HCT116 (cell line): ENCODE measurements at regions not wholly inside any gene's neighbourhood (a gene's known extent, or its start where the extent isn't known, plus 50 kb on each side); places are given as distances from the start of the nearest gene placed in this dataset.

Experiments used
- ATAC-seq: fragments of 200-7000 bp; cut with Tn5 transposase; 2 replicates; pipeline ENCODE4 v1.9.1; 2020; ENCODE audit warnings: mild to moderate bottlenecking, moderate library complexity
- BruUV-seq: library from RNA; stranded (reverse); fragments of 400-500 nt; replicated peaks from 2 replicates; lab custom pipeline; 2021; lab: Mats Ljungman, UMichigan
- CTCF ChIA-PET: fragments of 300-600 bp; sonication (Branson Sonifier 250); formaldehyde crosslinking; loops from one replicate; lab custom pipeline; 2021; ENCODE audit warnings: antibody characterized with exemption; lab: Charles Lee
- POLR2A ChIA-PET: fragments of 300-600, 350-600 bp; sonication (Branson Sonifier 250); formaldehyde crosslinking; loops from one replicate; lab custom pipeline; 2021; ENCODE audit warnings: antibody characterized with exemption; lab: Charles Lee
- RAD21 ChIA-PET, 2 experiments: fragments of 300-600 bp; sonication (Branson Sonifier 250); formaldehyde crosslinking; loops; one replicate each; lab custom pipeline; 2023; ENCODE audit warnings: low total read pairs in 2 of 2; ENCODE audit not compliant: uncharacterized antibody in 2 of 2, unreplicated experiment in 2 of 2, low non-redundant PET in 1 of 2; lab: Charles Lee
- DNase-seq: peaks from one replicate; pipeline ENCODE4 v3.0.0-alpha.2; 2010; ENCODE audit warnings: low read depth, low spot score
- H2AFZ ChIP-seq: fragments of 200-600 bp; shearing (Covaris generic), sonication (generic); 2 replicates; pipeline ENCODE4 v1.6.1; 2017; ENCODE audit warnings: low read depth, mixed run types, mixed read lengths, antibody characterized with exemption, low read length; ENCODE audit not compliant: poor library complexity, severe bottlenecking
- H3K27ac ChIP-seq: 2 replicates; pipeline ENCODE4 v1.5.1; 2012; ENCODE audit warnings: low read depth, low read length
- H3K27me3 ChIP-seq: fragments of 200-600 bp; sonication (generic); 2 replicates; pipeline ENCODE4 v1.6.1; 2016; ENCODE audit warnings: mixed run types, low read length, mixed read lengths; ENCODE audit not compliant: insufficient read depth
- H3K36me3 ChIP-seq, 2 experiments: fragments of 200-500 bp in 1 of 2; fragments of 200-600 bp in 1 of 2; sonication (Bioruptor generic) in 1 of 2; sonication (generic) in 1 of 2; 2 replicates each; pipeline versions ENCODE4 v1.5.1 to v1.6.1; 2014 to 2016; ENCODE audit warnings: low read length in 2 of 2, inconsistent platforms in 1 of 2, mixed read lengths in 1 of 2, mixed run types in 1 of 2; ENCODE audit not compliant: insufficient read depth in 2 of 2, control insufficient read depth in 1 of 2
- H3K4me1 ChIP-seq, 2 experiments: fragments of 200-600 bp in 1 of 2; sonication (generic) in 1 of 2; 2 replicates each; pipeline versions ENCODE4 v1.5.1 to v1.6.1; 2012 to 2017; ENCODE audit warnings: low read length in 2 of 2, inconsistent platforms in 1 of 2, mild to moderate bottlenecking in 1 of 2, mixed read lengths in 1 of 2, mixed run types in 1 of 2, moderate library complexity in 1 of 2; ENCODE audit not compliant: insufficient read depth in 2 of 2, control insufficient read depth in 1 of 2
- H3K4me2 ChIP-seq: fragments of 200-600 bp; sonication (generic); 2 replicates; pipeline ENCODE4 v1.6.1; 2017; ENCODE audit warnings: mixed run types, low read length, mixed read lengths
- H3K4me3 ChIP-seq, 2 experiments: fragments of 200-600 bp in 1 of 2; sonication (generic) in 1 of 2; replicated peaks in 1 of 2; 2 replicates each; pipeline ENCODE4 v1.5.1; 2011 to 2016; ENCODE audit warnings: low read length in 2 of 2, control low read depth in 1 of 2, low read depth in 1 of 2, mild to moderate bottlenecking in 1 of 2, mixed read lengths in 1 of 2, mixed run types in 1 of 2
- H3K79me2 ChIP-seq: fragments of 200-600 bp; sonication (generic); 2 replicates; pipeline ENCODE4 v1.6.1; 2017; ENCODE audit warnings: mild to moderate bottlenecking, mixed run types, low read length, moderate library complexity, mixed read lengths; ENCODE audit not compliant: insufficient read depth
- H3K9ac ChIP-seq: fragments of 200-600 bp; sonication (generic); 2 replicates; pipeline ENCODE4 v1.6.1; 2016; ENCODE audit warnings: low read length, mixed read lengths
- H3K9me2 ChIP-seq: fragments of 200-600 bp; sonication (generic), shearing (Covaris generic); 2 replicates; pipeline ENCODE4 v1.6.1; 2017; ENCODE audit warnings: mixed run types, mild to moderate bottlenecking, moderate library complexity; ENCODE audit not compliant: insufficient read depth
- H3K9me3 ChIP-seq, 2 experiments: fragments of 200-500 bp in 1 of 2; fragments of 200-600 bp in 1 of 2; sonication (Bioruptor generic) in 1 of 2; sonication (generic) in 1 of 2; 2 replicates each; pipeline ENCODE4 v1.6.1; 2014 to 2017; ENCODE audit warnings: low read length in 2 of 2, mixed read lengths in 2 of 2, inconsistent platforms in 1 of 2, low read depth in 1 of 2, mild to moderate bottlenecking in 1 of 2, mixed run types in 1 of 2, moderate library complexity in 1 of 2; ENCODE audit not compliant: control insufficient read depth in 1 of 2, insufficient read depth in 1 of 2
- H4K20me1 ChIP-seq: fragments of 200-600 bp; sonication (generic), shearing (Covaris generic); 2 replicates; pipeline ENCODE4 v1.6.1; 2017; ENCODE audit warnings: mixed run types, mild to moderate bottlenecking, moderate library complexity; ENCODE audit not compliant: insufficient read depth
- CEBPB ChIP-seq: IDR thresholded peaks from 2 replicates; pipeline ENCODE4 v1.6.1; 2012; ENCODE audit warnings: low read depth
- EGR1 ChIP-seq: IDR thresholded peaks from 2 replicates; pipeline ENCODE4 v1.6.1; 2012; ENCODE audit warnings: low read depth
- EZH2 ChIP-seq: fragments of 200-600 bp; sonication (generic); IDR thresholded peaks from 2 replicates; pipeline ENCODE4 v1.6.1; 2017; ENCODE audit warnings: antibody characterized with exemption, mixed run types
- REST ChIP-seq: IDR thresholded peaks from 2 replicates; pipeline ENCODE4 v1.6.1; 2012; ENCODE audit warnings: low read depth
- YY1 ChIP-seq: IDR thresholded peaks from 2 replicates; pipeline ENCODE4 v1.6.1; 2011; ENCODE audit warnings: low read length, low read depth, moderate library complexity, mild to moderate bottlenecking; ENCODE audit not compliant: insufficient replicate concordance; ENCODE audit errors: extremely low read depth
- ZNF274 ChIP-seq: fragments of 200-500 bp; sonication (Bioruptor generic); IDR thresholded peaks from 2 replicates; pipeline ENCODE4 v1.6.1; 2014; ENCODE audit warnings: mild to moderate bottlenecking, low read depth, low read length, inconsistent platforms
- intact Hi-C: fragments of 100-400 bp; cut with micrococcal nuclease; formaldehyde crosslinking; loops from 2 replicates; pipeline ENCODE4 v1.10.0; 2022

- no peak for DNase-seq
- Histone ChIP-seq H3K9me2 (no peaks in the 10 kb centered on the region), H2AFZ (no peak overlapping the region), H3K79me2 (no peaks in the 10 kb centered on the region), H3K4me1 (no peaks in the 10 kb centered on the region), H3K27me3 (no peaks in the 10 kb centered on the region), H3K36me3 (no peaks in the 10 kb centered on the region), H3K4me3 (no peak overlapping the region), H3K9ac (no peak overlapping the region), H4K20me1 (no peaks in the 10 kb centered on the region), H3K4me2 (no peak overlapping the region), H3K9me3 (peaks cover 0 to 5% of the 10 kb centered on the region in 2 experiments; a peak in 2 of 4 replicates), H3K27ac (no peak overlapping the region)
- BruUV-seq, result no TSS peak
- TF ChIP-seq CEBPB (no peak), ZNF274 (no peak), YY1 (no peak), EZH2 (no peak), REST (no peak), EGR1 (no peak)
- CTCF ChIA-PET, result no interaction called here
- ATAC-seq, result no peak
- POLR2A ChIA-PET, result no interaction called here
- RAD21 ChIA-PET, result no interaction called here
- intact Hi-C loops, result no loop called here
Observed at GRCh38 chr10:4623757-4624420, 202.1 kb upstream of the AKR1E2 start.
